Ovary (tissue), 3 donors: ENCODE measurements at regions not wholly inside any gene's neighbourhood (a gene's known extent, or its start where the extent isn't known, plus 50 kb on each side); places are given as distances from the start of the nearest gene placed in this dataset.

Experiments
- EP300 ChIP-seq: sonication (generic); formaldehyde crosslinking; IDR thresholded peaks from one replicate; pipeline ENCODE4 v1.6.1; 2017; ENCODE audit warnings: antibody characterized with exemption
- POLR2A ChIP-seq: fragments of 450-650 bp; IDR thresholded peaks from one replicate; pipeline ENCODE4 v1.6.1; 2017; ENCODE audit warnings: antibody characterized with exemption, mild to moderate bottlenecking, moderate library complexity
- TF ChIP-seq, protein P1 (sequence below), 3 donors: fragments of 450-650 bp in 2 of 3; fragments of 200-600 bp in 1 of 3; IDR thresholded peaks; one replicate each; pipeline versions ENCODE4 v1.5.1 to v1.8.0; 2016 to 2022; ENCODE audit warnings: antibody characterized with exemption in 3 of 3, mild to moderate bottlenecking in 1 of 3
- donor health status: DM: no; HTN: no; CAD: no.

DNA sequence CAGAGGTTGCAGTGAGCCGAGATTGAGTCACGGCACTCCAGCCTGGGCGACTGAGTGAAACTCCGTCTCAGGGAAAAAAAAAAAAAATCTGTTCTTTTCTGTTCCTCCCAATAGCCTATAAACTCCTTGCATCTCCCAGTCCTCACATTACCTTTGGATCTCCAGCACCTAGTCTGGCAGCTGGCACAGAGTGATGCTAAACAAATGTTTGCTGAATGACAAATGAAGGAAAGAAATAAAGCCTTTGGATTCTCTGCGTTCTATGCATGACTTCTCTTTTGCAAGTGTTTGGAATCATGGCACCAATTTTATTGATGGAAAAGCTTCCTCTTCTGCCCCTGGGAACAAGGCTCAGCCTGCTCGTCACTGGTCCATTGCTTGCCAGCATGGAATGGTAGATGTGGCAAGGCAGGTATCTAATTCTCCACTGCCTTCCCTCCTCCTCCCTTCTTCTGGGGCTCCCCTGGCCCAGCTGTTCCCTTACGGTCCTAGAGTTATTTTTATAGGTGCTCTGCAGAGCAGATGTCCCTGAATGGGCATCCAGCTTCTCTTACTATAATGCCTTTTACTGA, 53.6 kb upstream of the FYN start:
- TF ChIP-seq EP300: no peak
- TF ChIP-seq, protein P1, sequence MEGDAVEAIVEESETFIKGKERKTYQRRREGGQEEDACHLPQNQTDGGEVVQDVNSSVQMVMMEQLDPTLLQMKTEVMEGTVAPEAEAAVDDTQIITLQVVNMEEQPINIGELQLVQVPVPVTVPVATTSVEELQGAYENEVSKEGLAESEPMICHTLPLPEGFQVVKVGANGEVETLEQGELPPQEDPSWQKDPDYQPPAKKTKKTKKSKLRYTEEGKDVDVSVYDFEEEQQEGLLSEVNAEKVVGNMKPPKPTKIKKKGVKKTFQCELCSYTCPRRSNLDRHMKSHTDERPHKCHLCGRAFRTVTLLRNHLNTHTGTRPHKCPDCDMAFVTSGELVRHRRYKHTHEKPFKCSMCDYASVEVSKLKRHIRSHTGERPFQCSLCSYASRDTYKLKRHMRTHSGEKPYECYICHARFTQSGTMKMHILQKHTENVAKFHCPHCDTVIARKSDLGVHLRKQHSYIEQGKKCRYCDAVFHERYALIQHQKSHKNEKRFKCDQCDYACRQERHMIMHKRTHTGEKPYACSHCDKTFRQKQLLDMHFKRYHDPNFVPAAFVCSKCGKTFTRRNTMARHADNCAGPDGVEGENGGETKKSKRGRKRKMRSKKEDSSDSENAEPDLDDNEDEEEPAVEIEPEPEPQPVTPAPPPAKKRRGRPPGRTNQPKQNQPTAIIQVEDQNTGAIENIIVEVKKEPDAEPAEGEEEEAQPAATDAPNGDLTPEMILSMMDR (IDR thresholded peaks at IDR 0.05): no peak
- no peak for TF ChIP-seq POLR2A
